HG02970 (cell line): ENCODE measurements at regions not wholly inside any gene's neighbourhood (a gene's known extent, or its start where the extent isn't known, plus 50 kb on each side); places are given as distances from the start of the nearest gene placed in this dataset.

ENCODE experiments used
- ATAC-seq: cut with Tn5 transposase; IDR thresholded peaks from one replicate; pipeline ENCODE4 v1.9.1; 2021; ENCODE audit warnings: mild to moderate bottlenecking, moderate library complexity, moderate number of reproducible peaks; ENCODE audit not compliant: unreplicated experiment, low FRiP score

DNA sequence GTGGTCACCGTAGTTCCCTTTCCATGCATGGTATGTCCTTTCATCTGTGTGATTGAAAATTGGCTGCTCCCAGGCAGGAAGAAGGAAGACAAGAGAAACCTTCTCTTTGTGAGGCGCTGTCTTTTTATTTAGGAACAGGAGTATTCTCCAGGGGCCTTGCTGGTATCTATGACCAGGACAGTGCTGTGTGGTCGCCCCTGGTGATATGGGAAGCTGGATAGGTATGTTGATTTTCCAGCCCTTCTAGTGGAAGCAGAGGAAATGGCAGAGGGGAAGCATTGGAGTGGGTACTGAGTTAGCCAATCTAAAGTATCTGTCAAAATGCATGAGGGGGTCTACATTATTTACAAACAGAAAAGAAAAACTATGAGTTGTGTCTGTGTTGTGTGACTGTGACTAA, 226.6 kb downstream of the MTX2 start:
- no peak for ATAC-seq

DNA sequence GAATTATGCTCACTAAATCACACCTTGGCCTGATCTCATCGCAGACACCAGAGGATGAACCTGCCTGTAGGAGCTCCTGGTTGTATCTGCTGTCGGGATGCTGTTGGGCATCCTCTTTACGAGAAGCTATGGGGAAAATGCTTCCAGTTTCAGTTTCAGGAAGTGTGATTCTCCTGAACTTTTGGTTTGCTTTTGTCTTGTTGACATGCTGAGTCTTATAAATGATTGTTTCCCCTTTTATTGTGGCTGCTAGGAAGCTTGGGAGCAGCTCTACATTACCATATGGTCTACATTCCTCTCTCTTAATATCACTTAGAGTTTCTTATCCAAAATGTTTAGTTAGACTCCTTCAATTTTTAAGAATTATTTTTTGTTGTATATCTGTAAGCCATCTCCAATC, 227.5 kb downstream of the MTX2 start:
- no peak for ATAC-seq

DNA sequence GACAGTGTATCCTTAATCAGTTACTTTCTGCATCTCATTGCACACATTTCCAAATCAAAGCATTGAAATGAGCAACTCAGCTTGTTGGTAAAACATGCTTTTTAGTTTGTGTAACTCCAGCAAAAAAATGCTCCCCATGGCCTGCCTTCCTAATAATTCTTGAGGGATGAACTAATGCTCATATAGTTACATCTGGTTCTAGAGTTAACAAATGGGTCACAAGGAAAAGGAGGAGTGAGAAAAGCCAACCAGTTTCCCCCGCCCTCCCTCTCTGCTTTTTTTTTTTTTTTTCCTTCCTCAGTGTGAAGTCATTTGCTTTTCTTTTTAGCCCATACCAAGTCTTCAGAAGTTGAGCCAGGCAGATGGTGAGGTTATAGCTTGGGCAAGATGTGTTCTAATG, 231.7 kb downstream of the MTX2 start:
- ATAC-seq = no peak

DNA sequence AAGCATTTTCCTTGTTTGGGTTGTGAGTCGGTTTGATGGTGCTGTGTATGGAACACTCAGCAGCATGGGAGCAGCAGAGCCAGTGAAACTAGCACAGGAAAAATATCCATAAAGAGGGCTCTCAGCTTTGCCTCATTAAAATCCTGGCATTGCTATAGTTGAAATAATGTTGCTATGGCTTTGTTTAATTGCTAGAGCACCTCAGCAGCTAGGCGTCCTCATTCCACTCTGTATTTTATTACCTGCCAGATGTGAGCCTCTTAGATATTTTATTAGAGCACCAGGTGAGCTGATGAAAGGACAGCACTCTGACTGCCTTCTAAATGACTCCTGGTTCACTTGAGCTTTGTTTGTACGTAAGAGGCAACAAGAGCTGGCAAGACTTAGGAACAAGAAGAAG, 232.4 kb downstream of the MTX2 start:
- no peak for ATAC-seq

DNA sequence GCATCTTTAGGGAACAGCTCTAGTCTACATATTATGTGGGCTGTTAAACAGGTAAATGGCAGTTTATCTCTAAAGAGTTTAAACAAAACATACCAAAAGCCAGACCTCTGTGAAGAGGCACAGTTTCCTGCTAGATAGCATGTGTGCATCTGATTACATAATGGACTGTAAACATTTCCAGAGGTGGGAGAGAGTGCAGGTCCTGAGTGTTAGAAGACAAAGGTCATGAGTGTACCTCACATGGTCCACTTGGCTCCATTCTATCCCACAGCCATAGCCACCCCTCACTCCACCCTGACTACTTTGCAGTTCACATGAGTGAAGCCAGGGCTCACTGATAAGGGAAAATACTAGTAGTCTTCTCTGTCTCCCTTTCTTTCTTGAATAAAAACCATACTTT, 233.4 kb downstream of the MTX2 start:
- ATAC-seq = no peak

DNA sequence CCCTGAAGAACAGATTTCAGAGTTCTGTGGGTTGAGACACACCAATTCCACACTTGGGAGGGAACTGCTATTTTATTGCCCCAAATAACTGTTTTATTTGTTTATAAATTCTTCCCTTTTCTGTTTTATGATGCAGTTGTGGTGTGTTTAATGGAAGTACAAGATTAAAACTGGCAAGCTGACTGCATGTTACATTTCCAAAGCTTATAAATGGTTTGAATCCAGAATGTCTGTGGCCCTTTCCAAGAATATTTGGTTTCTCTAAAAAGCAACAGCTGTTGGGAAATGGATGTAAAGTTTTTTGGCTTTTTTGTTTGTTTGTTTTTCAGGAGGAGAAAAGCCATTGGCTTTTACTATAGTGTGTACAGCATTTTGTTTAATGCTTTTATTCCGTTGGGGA, 234.5 kb downstream of the MTX2 start:
- ATAC-seq = no peak

DNA sequence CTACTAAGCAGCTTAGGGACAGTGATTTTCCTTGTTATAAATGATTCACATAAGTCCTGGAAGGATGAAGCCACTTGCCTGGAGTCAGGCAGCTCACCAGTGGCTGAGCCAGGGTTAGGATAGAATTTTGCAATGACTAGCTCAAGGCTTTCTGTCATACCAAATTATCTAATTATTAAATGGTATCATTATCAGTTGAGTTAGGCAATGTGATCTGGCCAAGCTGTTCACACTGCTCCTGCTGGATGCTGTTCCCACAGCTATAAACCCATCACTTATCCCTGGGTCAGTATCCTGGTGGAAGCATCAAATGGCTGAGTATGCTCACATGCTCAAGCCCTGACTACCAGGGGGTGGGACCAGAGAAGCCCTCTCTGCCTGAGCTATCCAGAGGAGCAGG, 235.2 kb downstream of the MTX2 start:
- no peak for ATAC-seq

DNA sequence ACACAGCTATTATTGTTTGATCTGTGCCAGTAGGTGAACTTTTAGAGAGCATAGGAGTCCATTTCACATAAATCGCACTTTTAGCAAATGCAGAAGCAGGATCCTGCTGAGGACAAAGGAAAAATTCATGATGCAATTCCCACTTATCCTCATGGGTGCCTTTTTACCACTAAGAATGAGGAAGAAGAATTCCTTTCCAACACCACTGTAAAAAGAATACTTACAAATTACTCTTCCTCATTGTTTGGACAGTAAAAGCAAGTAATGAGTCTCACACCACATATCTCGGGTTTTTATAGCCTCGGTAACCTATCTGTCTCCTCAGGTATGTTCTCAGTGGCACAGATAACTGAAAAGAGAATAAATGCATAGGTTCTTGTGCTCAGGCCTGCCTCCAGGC, 238.5 kb downstream of the MTX2 start:
- no peak for ATAC-seq

DNA sequence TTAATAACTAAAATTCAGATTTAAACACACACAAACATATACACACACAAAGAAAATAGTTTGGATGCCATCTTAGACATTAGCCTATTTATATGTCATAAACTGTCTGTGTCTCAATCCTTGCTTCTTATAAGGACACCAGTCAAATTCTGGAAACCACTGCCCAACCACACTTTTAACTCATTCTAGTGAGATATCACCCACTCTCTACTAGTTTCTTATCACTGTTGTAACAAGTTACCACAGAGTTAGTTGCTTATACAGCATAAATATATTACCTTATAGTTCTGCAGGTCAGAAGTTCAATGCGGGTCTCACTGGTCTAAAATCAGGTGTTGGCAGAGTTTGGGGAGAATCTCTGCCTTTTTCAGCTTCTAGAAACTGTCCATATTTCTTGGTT, 239.1 kb downstream of the MTX2 start:
- ATAC-seq = no peak

DNA sequence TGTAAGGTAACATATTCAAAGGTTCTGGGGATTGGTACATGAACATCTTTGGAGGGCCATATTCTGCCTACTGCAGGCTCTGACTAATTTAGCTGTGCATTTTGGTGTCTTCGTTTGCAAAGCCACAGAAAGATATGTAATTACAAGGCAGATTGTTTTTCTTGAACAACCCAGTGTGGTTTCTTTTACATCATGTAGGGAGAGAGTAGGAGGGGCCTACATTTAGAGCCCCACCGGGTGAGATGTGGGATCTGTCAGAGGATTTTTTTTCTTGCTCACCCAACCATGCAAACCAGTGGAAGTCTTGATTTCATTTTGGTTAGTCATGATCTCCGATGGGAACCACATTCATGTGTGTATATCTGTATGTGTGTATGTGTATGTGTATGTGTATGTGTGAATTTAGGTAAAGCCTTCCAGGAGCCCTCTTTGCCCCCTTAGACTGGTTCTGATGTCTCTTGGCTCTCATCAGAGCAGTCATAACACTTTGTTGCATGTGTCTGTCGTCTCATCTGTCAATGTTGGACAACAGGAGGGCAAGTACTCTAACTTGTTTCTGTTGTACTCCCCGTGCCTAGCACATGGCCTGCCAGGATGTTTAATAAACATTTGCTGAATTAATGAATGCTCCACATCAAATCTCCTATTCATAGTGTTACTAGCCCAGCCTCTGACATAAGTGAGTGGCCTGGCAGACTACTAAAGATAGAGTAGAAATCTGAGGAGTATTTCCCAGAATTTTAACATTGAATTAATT, 239.9 kb downstream of the MTX2 start:
- ATAC-seq = no peak

DNA sequence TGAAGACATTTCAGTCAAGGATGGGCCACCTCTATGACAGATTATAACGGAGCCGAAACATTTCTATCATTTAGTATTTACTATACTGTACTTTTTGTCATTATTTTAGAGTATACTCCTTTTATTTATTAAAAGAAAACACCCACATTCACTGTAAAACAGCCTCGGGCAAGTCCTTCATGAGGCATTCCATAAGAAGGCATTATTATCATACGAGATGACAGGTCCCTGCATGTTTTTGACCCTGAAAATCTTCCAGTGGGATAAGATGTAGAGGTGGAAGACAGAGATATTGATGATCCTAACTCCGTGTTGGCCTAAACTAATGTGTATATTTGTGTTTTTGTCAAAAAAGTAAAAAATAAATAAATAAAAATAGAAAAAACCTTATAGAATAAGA, 245.0 kb downstream of the MTX2 start:
- ATAC-seq = no peak

DNA sequence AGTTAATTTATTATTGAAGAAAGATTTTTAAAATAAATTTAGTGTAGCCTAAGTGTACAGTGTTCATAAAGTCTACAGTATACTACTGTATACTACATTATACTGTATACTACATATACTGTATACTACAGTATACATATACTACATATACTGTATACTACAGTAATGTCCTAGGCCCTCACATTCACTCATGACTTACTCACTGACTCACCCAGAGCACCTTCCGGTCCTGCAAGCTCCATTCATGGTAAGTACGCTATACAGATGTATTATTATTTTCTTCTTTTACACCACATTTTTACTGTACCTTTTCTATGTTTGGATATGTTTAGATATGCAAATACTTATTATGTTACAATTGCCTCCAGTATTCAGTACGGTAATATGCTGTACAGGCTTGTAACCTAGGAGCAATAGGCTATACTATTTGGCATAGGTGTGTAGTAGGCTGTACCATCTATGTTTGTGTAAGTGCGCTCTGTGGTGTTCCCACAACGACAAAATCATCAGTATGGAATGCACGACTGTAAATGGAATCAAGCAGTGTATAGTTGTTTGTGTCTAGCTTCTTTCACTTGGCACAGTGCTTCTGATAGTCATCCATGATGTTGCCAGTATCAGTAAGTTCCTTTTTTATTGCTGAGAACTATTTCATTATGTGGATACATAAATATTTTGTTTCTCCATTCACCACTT, 245.7 kb downstream of the MTX2 start:
- ATAC-seq = no peak

DNA sequence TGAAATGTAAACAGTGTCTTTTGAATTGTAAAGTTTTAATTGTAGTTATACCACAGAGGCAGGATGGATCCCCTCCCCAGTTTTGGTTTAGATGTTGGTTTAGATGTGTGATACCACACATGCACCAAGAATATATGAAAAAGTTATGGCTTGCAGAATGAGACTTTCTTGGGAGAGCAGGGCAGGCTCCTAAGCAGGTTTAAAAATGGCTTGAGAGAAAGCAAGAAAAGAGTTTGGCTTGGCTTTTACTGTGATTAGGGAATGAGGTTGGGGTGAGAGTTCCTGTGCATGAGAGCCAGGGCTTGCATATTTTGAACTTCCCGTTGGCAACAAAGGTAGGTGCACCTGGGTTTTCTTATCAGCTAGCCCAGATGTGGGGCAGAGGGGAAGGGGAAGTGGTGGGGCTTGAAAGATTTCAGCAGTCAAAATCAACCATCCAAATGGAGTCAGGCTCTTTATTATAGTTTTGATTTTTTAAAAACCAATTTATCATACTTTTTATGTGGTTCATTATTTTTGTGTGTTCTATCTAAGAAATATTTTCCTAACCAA, 246.9 kb downstream of the MTX2 start:
- no peak for ATAC-seq

DNA sequence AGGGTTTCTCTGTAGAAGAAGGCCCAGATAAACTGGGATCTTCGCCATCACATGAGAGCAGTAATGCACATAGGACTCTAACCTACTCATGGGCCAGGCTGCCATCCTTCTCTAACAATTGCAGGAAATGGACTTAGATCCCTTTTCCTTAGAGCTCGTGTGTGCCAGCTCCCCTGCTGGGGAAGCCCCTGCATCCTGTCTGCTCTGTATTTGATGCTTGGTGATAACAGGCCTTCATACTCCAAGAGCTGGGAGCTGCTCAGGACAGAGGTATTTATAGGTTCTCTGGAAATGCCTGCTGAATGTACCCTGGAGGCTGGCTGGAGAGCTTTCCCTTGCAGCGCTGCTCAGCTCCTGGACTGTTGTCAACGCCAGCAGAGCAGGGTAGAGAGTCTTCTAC, 249.6 kb downstream of the MTX2 start:
- ATAC-seq = no peak

DNA sequence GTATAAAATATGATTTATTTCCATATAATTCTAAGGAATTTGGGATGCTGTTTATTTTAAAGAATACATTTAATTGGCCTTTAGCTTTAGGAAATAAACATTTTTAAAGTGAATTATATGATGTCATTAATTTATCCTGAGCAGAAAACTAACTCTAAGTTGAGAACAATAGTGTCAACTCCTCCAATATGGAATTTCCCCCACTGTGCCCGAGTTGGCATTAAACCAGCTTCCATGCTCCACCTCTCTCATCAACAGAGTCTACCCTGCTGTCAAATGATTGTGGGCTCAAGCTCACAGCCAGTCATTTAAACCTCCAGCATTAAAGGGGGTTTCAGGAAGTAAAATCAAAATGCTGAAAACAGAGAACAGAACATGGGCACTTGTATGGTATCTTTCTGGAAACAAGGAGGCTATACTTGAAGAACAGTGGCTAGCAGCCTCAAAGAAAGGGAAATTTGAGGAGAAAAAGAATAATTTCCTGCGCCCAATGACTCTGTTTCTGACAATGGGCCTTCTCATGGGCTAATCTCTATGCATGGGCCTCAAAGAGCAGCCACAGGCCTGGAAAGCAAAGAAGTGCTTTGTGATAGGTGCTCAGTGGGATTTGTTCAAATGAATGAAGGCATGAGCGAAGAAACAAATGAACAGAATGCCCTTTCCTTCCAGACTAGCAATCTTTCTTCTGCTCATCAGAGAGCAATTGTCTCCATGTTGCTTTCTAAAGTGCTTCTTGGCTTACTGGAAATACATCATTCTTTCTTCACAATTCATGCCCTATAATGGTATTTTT, 252.8 kb downstream of the MTX2 start:
- ATAC-seq = no peak

DNA sequence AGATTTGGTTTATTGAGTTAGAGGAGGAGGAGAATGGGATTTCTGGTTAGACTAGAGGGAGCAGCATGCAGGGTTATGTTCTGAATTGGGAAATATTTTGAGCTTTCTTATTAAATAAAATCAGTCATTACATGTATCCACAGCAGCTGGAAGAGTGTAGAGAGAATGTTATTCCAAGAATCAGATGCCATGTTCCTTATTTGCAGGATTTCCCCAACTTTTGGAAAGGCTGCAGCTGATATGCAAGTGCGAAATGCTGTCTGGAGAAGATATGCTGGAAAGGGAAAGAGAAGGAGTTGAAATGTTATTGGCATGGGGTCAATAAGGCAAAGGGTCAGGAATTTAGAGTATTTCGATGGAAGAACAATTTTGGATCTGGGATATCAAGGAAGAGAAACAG, 255.8 kb downstream of the MTX2 start:
- no peak for ATAC-seq

DNA sequence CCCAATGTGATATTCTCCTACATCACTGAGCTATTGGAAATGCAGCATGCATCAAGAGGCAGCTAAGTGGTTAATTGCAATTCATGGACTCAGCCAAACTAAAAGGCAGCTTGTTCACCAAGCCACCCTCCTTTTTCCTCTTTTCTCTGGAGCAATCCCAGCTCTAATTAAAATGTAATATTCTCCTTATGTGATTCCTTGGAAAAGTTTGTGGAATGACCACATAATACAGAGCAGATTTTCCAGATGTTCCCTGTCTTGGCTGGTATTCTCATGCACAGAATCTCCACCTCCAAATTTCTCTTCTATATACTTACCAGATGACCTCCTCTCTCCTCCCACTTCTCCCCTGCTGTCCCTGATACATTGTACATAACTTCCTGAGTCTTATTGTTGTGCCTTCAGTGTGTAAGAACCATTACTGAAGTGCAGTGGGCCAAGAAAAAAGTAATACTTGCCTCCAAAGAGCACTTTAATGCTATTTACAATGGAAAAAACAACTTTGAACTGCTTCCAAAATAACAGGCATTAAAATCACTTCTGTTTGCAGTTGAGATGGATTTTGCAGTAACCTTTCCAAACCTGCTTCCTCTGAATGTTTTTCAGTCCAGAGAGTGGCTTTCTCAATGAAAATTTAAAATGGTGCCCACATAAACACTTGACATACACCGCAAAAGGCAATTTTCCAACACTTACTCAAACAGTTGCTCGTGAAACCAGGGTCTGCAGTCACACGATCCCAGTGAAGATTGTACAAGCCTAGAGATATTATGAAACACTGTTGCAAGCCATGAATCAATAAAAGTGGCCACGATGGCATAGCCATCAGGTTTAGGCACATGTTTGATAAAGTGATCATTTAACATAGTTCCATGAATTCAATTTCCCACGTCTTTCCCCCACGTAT, 258.0 kb downstream of the MTX2 start:
- ATAC-seq = no peak

DNA sequence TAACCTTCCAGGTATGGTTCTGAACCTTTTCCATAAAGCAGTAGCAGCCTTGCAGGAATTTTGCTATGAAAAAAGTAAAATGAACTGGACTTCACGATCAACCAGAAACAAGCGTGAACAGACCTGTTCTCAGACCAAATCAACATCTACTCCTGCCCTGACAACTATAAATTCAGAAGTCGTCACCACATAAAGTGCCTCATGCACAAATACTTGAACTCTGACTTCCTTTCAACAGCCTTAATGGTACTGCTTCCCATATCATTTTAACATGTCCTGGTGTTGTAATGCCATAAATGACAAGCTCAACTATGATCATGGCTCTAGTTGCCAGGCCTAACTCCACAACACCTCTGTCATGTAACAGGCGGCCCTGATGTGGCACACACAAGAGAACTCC, 262.4 kb downstream of the MTX2 start:
- ATAC-seq = no peak

DNA sequence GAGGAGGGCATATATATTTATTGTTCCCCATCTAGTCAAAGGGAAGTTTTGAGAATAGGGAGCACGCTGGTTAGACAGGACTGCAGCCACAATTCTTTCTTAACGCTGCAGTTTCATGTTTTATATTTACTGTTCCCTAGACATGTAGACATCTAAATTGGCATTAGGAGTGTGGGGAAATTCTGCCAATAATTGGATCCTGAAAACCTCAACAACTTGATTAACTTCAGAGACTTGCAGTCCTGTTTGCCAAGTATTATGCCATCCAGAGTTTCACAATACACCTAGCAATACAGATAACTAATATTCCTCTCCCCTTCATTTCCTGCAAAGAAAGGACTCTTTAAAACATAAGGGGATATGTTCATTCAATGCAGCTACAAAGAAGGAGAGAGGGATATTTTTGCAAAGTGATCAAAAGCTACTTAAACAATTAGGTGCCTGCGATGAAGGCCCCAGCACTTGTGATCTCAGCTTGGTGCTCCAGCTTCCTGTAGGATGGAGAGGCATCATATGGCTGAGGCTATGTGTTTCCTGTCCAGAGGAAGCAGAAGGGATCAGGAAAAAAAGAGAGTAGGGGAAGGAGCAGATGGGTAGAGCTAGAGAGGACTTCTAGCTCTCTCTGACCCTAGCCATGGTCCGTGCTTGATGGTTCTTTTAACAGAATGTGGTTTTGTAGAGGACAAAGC, 264.4 kb downstream of the MTX2 start:
- no peak for ATAC-seq
